NCI-H510A (cell line): ENCODE measurements at regions not wholly inside any gene's neighbourhood (a gene's known extent, or its start where the extent isn't known, plus 50 kb on each side); places are given as distances from the start of the nearest gene placed in this dataset.

Experiments
- DNase-seq: peaks from one replicate; lab custom pipeline; 2025; lab: John Stamatoyannopoulos, UW

DNA sequence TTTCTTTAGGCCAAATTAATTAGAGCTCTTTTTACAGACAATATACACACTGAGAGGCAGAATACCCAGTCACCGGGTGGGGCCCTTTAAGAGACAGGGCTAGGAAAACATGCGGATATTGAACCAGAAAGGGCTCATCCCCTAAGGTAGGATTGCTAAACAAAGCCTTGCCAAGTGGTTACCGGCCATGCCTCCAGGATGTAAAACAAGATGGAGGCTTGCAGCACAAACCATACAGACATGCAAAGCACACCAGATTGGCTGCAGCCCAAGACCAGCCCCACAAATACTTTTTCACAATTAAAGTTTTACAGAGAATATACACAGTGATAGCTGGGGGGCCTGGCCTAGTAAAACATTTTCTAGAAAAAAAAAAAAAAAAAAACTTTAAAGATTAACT lies 210.0 kb downstream of the KLHL4 start:
- DNase-seq = no peak

DNA sequence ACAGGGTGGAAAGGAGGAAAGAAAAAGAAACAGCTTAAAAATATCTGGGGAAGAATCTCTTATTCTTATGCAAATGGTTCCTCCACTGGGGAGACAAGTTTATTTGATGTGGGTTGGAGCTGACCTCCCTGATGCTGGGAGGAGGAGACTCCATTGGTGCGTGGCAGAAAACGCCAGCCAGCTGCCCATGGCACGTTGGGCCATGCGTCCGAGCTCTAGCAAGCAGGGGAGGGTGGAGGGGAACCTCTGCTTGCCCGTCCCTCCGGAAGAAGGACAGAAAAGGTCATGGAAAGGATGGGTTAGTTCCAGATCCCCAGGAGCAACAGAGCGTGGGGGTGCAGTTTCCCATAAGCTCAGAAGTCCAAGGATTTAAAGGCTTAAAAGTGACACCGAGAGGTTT lies 210.4 kb downstream of the KLHL4 start:
- no peak for DNase-seq

GRCh38 chrX:87728459-87728858 lies 210.9 kb downstream of the KLHL4 start:
- DNase-seq = no peak

DNA sequence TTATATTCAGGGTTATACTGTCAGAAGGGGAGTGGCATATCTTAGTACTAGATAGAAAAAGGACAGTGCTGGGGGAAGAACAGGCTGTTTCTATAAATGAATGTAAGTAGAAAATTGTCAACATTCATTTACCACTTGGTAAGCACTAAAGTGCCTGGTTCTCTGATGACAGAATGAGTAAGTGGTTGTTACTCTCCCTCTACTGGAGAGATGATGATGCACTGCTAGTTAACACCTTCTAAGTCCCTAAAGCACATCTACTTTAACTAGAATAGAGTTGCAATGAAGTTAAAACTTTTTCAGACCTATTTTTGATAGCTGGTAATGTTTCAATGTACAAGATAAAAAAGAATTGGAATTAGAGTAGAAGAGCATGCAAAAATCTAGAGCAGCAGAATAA lies 214.5 kb downstream of the KLHL4 start:
- no peak for DNase-seq

DNA sequence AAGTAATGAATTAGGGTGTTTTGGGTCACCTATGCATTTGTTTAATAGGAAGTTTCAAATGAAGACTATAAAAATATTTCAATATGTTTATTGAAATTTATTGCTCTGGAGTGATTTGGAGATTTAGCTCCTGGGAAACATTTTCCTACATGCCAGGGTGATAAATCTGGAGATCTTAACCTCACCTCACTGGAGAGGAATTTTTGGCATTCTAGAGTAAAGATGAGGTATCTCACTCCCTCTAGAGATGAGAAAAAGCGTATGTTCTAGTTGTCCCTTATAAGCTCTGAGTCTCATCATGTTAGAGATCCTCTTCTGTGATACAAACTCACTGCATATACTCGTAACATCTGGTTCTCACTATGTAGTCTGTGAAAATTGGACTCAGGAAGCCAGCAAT lies 219.0 kb downstream of the KLHL4 start:
- DNase-seq = no peak

DNA sequence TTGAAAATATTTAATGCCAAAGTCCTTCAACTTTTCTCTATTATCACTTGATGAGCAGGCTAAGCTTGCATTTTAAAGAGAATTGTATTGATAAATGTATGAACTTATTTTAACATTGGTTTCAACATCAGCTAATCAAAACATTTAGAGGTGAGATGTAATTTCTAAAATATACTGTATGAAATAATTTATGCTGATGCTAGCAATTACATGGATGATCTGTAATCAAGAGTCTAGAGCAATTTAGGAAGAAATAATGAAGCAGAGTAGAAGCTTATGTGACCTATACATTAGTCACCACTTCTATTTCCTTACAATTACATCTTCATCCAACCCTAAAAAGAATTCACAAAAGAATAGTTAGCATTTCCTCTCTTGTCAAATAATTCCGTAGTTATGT lies 226.8 kb downstream of the KLHL4 start:
- DNase-seq = no peak

DNA sequence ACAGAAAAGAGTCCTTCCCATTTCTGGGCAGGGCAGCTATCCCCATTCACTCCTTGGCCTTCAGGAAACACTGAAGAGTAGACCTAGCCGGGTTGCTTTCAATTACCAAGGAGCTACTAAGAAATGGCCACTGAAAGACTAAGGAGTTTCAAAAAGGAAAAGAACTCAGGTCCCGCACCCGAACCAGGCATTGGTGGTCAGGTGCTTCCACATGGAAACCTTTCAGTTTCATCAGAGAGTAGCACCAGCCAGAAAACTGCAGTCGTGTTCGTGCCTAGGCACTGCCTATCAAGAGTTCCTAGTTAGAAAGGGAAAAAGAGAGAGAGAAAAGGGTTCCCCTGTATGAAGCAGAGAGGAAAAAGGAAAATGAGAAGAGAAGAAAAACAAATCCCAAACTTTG lies 237.9 kb downstream of the KLHL4 start:
- DNase-seq = no peak

- DNase-seq = no peak
Observed at GRCh38 chrX:87788976-87789375, 271.4 kb downstream of the KLHL4 start.

DNA sequence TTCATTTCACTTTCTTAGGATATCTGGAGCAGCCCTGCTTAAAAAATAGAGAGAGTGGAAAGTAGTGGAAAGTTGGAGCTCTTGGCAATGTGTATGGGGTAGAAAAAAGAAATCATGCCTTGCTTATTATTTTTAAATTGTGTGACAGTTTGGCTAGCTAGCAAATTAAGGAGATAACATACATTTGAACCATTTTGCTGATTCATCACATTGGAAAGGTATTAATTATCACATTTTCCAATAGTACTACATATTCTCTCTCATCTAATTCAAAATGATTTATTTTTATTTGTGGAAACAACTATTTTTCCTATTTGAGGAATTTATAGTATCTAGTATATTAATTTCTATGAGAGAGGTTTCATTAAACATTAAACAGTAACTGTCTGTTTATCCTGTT lies 280.4 kb downstream of the KLHL4 start:
- DNase-seq = no peak

- no peak for DNase-seq
Observed at GRCh38 chrX:87805829-87806490, 288.4 kb downstream of the KLHL4 start.

DNA sequence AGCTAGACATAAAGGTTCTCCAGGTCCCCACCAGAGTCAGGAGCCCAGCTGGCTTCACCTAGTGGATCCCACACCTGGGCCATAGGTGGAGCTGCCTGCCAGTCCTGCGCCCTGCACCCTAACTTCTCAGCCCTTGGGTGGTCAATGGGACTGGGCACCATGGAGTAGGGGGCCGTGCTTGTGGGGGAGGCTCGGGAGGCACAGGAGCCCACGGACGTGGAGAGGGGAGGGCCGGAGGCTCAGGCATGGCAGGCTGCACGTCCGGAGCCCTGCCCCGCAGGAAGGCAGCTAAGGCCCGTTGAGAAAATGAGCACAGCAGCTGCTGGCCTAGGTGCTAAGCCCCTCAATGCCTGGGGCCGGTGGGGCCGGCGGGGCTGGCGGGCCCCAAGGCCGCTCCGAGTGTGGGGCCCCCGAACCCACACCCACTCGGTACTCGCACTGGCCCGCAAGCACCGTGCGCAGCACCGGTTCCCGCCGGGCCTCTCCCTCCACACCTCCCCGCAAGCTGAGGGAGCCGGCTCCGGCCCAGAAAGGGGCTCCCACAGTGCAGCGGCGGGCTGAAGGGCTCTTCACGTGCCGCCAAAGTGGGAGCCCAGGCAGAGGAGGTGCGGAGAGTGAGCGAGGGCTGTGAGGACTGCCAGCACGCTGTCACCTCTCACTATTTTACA lies 291.1 kb downstream of the KLHL4 start:
- DNase-seq = no peak

DNA sequence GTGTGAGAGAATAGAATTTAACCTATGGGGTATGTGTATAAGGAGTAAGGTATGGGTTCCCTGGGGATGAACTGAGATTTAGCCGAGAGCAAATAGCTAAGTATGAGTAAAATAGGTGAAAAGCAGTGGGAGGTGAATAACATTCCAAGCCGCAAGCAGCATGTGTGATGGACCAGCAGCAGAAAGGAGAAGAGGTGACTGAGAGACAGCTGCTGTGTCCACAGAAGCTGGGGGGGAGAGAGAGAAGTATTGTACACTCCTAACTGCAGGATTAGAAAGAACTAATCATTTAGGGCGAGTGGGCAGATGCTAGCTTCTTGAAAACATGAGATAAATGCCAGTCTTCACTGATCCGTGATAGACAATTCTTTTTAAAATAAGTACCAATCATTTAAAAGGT lies 296.0 kb downstream of the KLHL4 start:
- DNase-seq = no peak

GRCh38 chrX:87846956-87847355 lies 329.4 kb downstream of the KLHL4 start:
- no peak for DNase-seq

GRCh38 chrX:87873347-87873941 lies 355.8 kb downstream of the KLHL4 start:
- no peak for DNase-seq

DNA sequence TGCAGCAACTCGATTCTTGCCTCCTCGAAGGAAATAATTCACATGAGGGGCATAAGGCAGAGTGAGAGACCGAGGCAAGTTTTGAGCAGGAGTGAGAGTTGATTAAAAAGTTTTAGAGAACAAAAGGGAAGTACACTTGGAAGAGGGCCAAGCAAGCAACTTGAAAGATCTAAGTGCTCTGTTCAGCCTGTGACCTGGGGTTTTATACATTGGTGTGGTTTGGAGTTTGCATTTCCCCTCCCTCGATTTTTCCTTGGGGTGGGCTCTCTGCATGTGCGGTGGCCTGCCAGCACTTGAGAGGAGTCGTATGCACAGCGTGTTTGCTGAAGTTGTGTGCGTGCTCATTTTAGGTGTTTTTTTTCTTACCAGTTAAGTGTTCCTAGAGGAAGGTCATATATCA lies 356.4 kb downstream of the KLHL4 start:
- no peak for DNase-seq

DNA sequence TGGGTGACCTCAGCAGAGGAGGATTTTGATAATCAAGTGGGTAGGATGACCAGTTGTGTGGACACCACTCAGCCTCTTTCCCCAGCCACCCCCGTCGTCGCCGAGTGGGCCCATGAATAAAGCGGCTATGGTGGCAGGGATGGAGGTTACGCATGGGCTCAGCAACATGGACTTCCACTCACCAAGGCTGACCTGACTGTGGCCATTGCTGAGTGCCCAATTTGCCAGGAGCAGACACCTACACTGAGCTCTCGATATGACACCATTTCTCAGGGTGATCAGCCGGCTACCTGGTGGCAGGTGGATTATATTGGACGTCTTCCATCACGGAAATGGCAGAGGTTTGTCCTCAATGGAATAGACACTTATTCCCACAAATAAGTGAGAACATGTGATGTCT lies 361.3 kb downstream of the KLHL4 start:
- DNase-seq = no peak

DNA sequence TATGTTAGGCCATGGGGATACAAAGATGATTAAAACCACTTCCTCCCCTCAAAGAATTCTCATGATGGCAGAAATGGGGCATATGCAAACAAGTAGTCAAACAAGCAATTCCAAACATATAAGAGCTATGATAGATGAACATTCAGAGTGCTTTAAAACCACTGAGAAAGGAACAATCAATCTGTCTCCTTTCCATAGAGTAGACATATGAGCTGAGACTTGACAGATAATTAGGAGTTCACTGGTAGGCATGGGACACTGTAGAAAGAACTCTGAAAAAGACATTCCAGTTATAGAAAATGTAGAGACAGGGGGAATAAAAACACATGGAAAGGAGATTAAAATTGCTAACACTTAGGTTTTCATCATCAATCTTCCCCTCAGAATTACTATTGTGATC lies 372.8 kb downstream of the KLHL4 start:
- DNase-seq = no peak

GRCh38 chrX:87895421-87895820 lies 377.8 kb downstream of the KLHL4 start:
- DNase-seq = no peak

GRCh38 chrX:87896057-87896456 lies 378.5 kb downstream of the KLHL4 start:
- DNase-seq = no peak

DNA sequence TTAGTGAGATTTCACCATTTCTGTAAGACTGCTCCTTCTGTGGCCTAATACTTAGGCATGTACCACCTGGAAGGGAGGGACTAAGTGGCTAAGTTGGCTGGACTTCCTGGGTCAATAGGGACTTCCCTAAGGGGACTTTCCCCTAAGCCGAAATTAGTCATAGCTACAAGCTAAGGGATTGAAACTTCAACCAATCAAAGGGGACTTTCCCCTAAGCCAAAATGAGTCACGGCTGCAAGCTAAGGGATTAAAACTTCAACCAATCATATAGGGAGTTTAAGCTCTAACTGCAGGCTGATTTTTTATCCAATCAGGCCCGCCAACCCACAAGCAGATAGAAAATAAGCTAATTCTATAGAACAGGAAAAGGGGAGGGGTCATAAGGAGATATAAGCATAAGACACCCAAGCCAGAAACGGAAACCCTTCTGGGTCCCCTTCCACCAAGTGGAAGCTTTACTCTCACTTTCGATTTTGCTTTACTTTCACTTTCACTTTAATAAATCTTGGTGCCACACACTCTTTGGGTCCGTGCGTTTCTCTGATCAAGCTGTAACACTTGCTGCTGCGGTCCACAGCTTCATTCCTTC lies 382.8 kb downstream of the KLHL4 start:
- DNase-seq = no peak

- DNase-seq = no peak
Observed at GRCh38 chrX:87901060-87901459, 383.5 kb downstream of the KLHL4 start.

GRCh38 chrX:87914726-87915125 lies 397.1 kb downstream of the KLHL4 start:
- DNase-seq = no peak

- DNase-seq = no peak
Observed at GRCh38 chrX:87924619-87925018, 407.0 kb downstream of the KLHL4 start.
